DND-41 (cell line): ENCODE measurements at regions not wholly inside any gene's neighbourhood (a gene's known extent, or its start where the extent isn't known, plus 50 kb on each side); places are given as distances from the start of the nearest gene placed in this dataset.

Source experiments
- ATAC-seq: fragments of 200-7000 bp; cut with Tn5 transposase; 3 replicates; pipeline ENCODE4 v1.9.1; 2021; ENCODE audit warnings: low read depth; ENCODE audit not compliant: insufficient read depth
- DNase-seq: peaks from one replicate; pipeline ENCODE4 v3.0.0-alpha.2; 2020
- H2AFZ ChIP-seq: 2 replicates; pipeline ENCODE4 v1.6.0; 2012; ENCODE audit warnings: low read depth, low read length
- H3K27ac ChIP-seq: 2 replicates; pipeline ENCODE4 v1.5.1; 2012; ENCODE audit warnings: low read length, inconsistent platforms
- H3K27me3 ChIP-seq: fragments of 200-600 bp; sonication (generic); 2 replicates; pipeline ENCODE4 v1.6.0; 2012; ENCODE audit warnings: low read length, mild to moderate bottlenecking, inconsistent platforms; ENCODE audit not compliant: insufficient read depth, poor library complexity
- H3K36me3 ChIP-seq: 2 replicates; pipeline ENCODE4 v1.5.1; 2012; ENCODE audit warnings: low read length, inconsistent platforms; ENCODE audit not compliant: insufficient read depth
- H3K4me1 ChIP-seq: 2 replicates; pipeline ENCODE4 v1.5.1; 2012; ENCODE audit warnings: mild to moderate bottlenecking, low read length; ENCODE audit not compliant: insufficient read depth
- H3K4me2 ChIP-seq: 2 replicates; pipeline ENCODE4 v1.6.0; 2012; ENCODE audit warnings: mild to moderate bottlenecking, moderate library complexity, low read length, inconsistent platforms; ENCODE audit not compliant: insufficient read depth
- H3K4me3 ChIP-seq, 2 experiments: fragments of 200-600 bp in 1 of 2; shearing (Covaris generic) in 1 of 2; 2 replicates each; pipeline ENCODE4 v1.5.1; 2012 to 2016; ENCODE audit warnings: inconsistent platforms in 2 of 2, low read length in 2 of 2, mild to moderate bottlenecking in 2 of 2, low read depth in 1 of 2, moderate library complexity in 1 of 2
- H3K79me2 ChIP-seq: 2 replicates; pipeline ENCODE4 v1.6.0; 2012; ENCODE audit warnings: low read length, inconsistent platforms; ENCODE audit not compliant: insufficient read depth
- H3K9ac ChIP-seq: 2 replicates; pipeline ENCODE4 v1.6.0; 2012; ENCODE audit warnings: low read depth, mild to moderate bottlenecking, inconsistent platforms, low read length, moderate library complexity
- H3K9me3 ChIP-seq: 2 replicates; pipeline ENCODE4 v1.5.1; 2012; ENCODE audit warnings: low read length, moderate library complexity, mild to moderate bottlenecking, inconsistent platforms; ENCODE audit not compliant: insufficient read depth, severe bottlenecking
- H4K20me1 ChIP-seq: 2 replicates; pipeline ENCODE4 v1.6.0; 2012; ENCODE audit warnings: low read length; ENCODE audit not compliant: insufficient read depth
- EZH2 ChIP-seq: IDR thresholded peaks from 3 replicates; pipeline ENCODE4 v1.6.1; 2012; ENCODE audit warnings: borderline replicate concordance, low read depth, mild to moderate bottlenecking, moderate library complexity, low read length, inconsistent platforms; ENCODE audit not compliant: severe bottlenecking
- TF ChIP-seq, protein P1 (sequence below): IDR thresholded peaks from 2 replicates; pipeline ENCODE4 v1.5.1; 2012; ENCODE audit warnings: borderline replicate concordance, low read length, moderate library complexity, mild to moderate bottlenecking; ENCODE audit not compliant: poor library complexity, severe bottlenecking; ENCODE audit errors: extremely low read depth

DNA sequence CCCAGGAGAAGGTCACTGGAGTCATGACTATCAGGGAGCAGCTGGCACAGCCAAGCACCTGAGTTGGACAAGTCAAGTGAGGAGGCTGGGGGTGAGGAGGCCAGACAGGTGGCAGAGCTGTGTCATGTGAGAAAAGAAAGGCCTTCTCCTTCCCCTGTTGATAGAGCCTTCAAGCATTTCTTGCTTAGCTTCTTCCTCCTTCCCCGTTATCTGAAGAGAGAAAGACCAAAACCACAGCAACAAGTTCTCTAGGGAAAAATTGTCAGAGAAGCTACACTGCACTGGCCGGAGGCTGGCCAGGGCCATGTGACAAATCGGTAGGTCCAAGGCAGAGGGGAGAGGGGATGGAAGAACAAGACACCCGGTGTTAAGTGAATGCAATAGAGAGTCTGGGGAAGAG, 202.1 kb upstream of the PRDM1 start:
- Histone ChIP-seq H3K36me3 (no peaks in the 10 kb centered on the region), H3K4me1 (peaks cover 62% of the 10 kb centered on the region), H2AFZ (peak overlapping the region; percentile 54), H3K79me2 (no peaks in the 10 kb centered on the region), H3K27ac (peak overlapping the region; percentile 46), H3K4me2 (no peak overlapping the region), H4K20me1 (no peaks in the 10 kb centered on the region), H3K27me3 (no peaks in the 10 kb centered on the region), H3K9ac (no peak overlapping the region), H3K4me3 (no peak overlapping the region), H3K9me3 (no peaks in the 10 kb centered on the region)
- TF ChIP-seq, protein P1, sequence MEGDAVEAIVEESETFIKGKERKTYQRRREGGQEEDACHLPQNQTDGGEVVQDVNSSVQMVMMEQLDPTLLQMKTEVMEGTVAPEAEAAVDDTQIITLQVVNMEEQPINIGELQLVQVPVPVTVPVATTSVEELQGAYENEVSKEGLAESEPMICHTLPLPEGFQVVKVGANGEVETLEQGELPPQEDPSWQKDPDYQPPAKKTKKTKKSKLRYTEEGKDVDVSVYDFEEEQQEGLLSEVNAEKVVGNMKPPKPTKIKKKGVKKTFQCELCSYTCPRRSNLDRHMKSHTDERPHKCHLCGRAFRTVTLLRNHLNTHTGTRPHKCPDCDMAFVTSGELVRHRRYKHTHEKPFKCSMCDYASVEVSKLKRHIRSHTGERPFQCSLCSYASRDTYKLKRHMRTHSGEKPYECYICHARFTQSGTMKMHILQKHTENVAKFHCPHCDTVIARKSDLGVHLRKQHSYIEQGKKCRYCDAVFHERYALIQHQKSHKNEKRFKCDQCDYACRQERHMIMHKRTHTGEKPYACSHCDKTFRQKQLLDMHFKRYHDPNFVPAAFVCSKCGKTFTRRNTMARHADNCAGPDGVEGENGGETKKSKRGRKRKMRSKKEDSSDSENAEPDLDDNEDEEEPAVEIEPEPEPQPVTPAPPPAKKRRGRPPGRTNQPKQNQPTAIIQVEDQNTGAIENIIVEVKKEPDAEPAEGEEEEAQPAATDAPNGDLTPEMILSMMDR, result no peak
- no peak for TF ChIP-seq EZH2
- ATAC-seq (no peak), DNase-seq (no peak)

DNA sequence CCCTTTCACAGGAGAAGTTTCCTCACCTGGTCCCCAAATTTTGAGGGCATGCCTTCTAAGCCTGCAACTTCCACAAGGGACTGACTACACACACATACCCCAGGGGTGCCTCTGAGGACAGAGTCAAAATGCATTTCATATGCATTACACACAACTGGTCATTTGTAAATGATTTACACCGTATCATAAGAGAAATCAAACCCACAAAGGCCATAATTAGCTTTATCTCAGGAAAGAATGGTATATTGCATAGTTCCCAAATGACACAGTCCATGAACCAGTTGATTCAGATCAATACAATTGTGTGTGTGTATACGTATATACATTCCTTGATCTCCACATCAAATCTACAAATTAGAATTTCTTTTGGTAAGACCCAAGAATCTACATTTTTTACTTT, 203.3 kb upstream of the PRDM1 start:
- DNase-seq, result no peak
- no peak overlapping the region for H3K4me2 ChIP-seq
- TF ChIP-seq, protein P1, result no peak
- TF ChIP-seq EZH2, result no peak
- H3K9ac ChIP-seq, result no peak overlapping the region
- no peaks in the 10 kb centered on the region for H3K9me3 ChIP-seq
- H2AFZ ChIP-seq, result no peak overlapping the region
- no peak for ATAC-seq
- no peak overlapping the region for H3K4me3 ChIP-seq
- H3K36me3 ChIP-seq, result no peaks in the 10 kb centered on the region
- no peaks in the 10 kb centered on the region for H4K20me1 ChIP-seq
- no peaks in the 10 kb centered on the region for H3K79me2 ChIP-seq
- H3K4me1 ChIP-seq, result peaks cover 51% of the 10 kb centered on the region
- no peaks in the 10 kb centered on the region for H3K27me3 ChIP-seq
- H3K27ac ChIP-seq, result no peak overlapping the region

DNA sequence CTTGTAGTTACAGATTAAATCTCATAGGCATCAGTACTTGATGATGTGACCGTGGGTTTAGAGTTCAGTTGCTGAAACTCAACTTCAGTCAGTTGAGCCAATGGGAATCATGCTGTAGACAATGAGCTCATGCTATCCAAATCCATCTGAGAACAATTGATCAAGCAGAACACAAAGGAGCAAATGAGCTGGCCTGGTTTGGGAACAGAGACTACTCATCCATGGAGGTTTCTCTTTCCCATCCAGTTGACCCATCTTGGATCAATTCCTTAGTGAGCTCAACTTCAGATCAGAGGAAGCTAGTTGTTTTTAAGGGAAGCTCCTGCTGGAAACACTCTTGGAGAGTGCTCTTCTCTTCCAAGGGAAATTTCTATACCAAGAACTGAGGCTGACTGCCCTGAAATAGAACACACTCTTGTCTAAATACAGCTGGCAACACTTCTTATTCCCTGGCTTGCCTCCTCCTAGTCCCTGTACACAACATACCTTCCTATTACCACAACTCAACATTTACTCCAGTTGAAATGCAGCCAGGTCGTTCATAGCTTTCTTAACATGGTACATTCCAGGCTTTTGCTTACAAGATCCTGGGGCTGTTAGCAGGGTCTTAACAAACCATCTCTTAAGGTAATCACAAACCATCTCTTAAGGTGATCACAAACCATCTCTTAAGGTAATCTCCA, 203.9 kb upstream of the PRDM1 start:
- no peak overlapping the region for H3K4me2 ChIP-seq
- H3K9ac ChIP-seq, result no peak overlapping the region
- H3K4me1 ChIP-seq, result peaks cover 45% of the 10 kb centered on the region
- no peaks in the 10 kb centered on the region for H3K36me3 ChIP-seq
- H4K20me1 ChIP-seq, result no peaks in the 10 kb centered on the region
- H3K79me2 ChIP-seq, result no peaks in the 10 kb centered on the region
- DNase-seq (no peak), ATAC-seq (no peak)
- H3K9me3 ChIP-seq, result no peaks in the 10 kb centered on the region
- no peak for TF ChIP-seq EZH2
- TF ChIP-seq, protein P1, result no peak
- no peaks in the 10 kb centered on the region for H3K27me3 ChIP-seq
- H3K4me3 ChIP-seq, result no peak overlapping the region
- no peak overlapping the region for H2AFZ ChIP-seq
- H3K27ac ChIP-seq, result no peak overlapping the region

DNA sequence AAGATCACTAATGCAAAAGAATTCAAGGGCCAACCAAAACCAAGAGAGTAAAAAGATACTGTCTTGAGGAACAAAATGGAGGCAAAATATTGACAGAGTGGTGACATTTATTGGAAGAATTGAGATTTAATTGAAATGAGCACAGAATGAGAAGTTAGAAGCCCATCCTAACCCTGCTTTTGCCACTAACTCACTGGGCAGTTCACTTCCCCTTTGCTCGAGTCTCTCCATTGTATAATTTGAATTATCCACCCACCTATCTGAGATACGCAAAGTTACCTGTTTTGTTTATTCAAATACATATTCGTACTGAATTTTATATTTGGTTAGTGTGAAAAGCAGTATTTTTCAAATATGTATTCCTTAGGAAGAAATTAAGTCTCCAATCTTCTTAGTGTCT, 204.5 kb upstream of the PRDM1 start:
- Histone ChIP-seq H3K4me1 (peaks cover 38% of the 10 kb centered on the region), H3K4me2 (no peak overlapping the region), H3K36me3 (no peaks in the 10 kb centered on the region), H4K20me1 (no peaks in the 10 kb centered on the region), H3K27ac (no peak overlapping the region), H3K4me3 (no peak overlapping the region), H2AFZ (no peak overlapping the region), H3K9ac (no peak overlapping the region), H3K27me3 (no peaks in the 10 kb centered on the region), H3K79me2 (no peaks in the 10 kb centered on the region), H3K9me3 (no peaks in the 10 kb centered on the region)
- no peak for ATAC-seq
- no peak for DNase-seq
- TF ChIP-seq EZH2, result no peak
- TF ChIP-seq, protein P1, result no peak
